OCI-LY1 (cell line): ENCODE measurements at regions not wholly inside any gene's neighbourhood (a gene's known extent, or its start where the extent isn't known, plus 50 kb on each side); places are given as distances from the start of the nearest gene placed in this dataset.

Experiments
- EZH2 ChIP-seq: fragments of 200-600 bp; sonication (generic), shearing (Covaris generic); IDR thresholded peaks from 2 replicates; pipeline ENCODE4 v1.8.0; 2017; ENCODE audit warnings: borderline replicate concordance, mixed run types, mild to moderate bottlenecking, antibody characterized with exemption, low read length, moderate library complexity, mixed read lengths
- TF ChIP-seq, protein P1 (sequence below): fragments of 200-600 bp; sonication (generic), shearing (Covaris generic); IDR thresholded peaks from 2 replicates; pipeline ENCODE4 v1.5.1; 2017; ENCODE audit warnings: mild to moderate bottlenecking, antibody characterized with exemption, low read length, moderate library complexity, mixed read lengths

GRCh38 chr1:30611741-30612309 lies 111.6 kb downstream of the MATN1 start:
- TF ChIP-seq, protein P1, sequence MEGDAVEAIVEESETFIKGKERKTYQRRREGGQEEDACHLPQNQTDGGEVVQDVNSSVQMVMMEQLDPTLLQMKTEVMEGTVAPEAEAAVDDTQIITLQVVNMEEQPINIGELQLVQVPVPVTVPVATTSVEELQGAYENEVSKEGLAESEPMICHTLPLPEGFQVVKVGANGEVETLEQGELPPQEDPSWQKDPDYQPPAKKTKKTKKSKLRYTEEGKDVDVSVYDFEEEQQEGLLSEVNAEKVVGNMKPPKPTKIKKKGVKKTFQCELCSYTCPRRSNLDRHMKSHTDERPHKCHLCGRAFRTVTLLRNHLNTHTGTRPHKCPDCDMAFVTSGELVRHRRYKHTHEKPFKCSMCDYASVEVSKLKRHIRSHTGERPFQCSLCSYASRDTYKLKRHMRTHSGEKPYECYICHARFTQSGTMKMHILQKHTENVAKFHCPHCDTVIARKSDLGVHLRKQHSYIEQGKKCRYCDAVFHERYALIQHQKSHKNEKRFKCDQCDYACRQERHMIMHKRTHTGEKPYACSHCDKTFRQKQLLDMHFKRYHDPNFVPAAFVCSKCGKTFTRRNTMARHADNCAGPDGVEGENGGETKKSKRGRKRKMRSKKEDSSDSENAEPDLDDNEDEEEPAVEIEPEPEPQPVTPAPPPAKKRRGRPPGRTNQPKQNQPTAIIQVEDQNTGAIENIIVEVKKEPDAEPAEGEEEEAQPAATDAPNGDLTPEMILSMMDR, result no peak
- TF ChIP-seq EZH2, result no peak
